RWPE2 (cell line): ENCODE measurements at regions not wholly inside any gene's neighbourhood (a gene's known extent, or its start where the extent isn't known, plus 50 kb on each side); places are given as distances from the start of the nearest gene placed in this dataset.

Source experiments
- ATAC-seq: fragments of 200-7000 bp; cut with Tn5 transposase; 3 replicates; pipeline ENCODE4 v1.9.1; 2021; ENCODE audit warnings: low read depth
- DNase-seq: peaks from one replicate; pipeline ENCODE4 v3.0.0-alpha.2; 2020; ENCODE audit warnings: low spot score
- H3K27ac ChIP-seq: fragments of 450-650 bp; 2 replicates; pipeline ENCODE4 v1.5.1; 2017; ENCODE audit warnings: mild to moderate bottlenecking; ENCODE audit not compliant: poor library complexity, severe bottlenecking
- H3K27me3 ChIP-seq: fragments of 250-450 bp; sonication (Bioruptor Pico); 2 replicates; pipeline ENCODE4 v1.5.1; 2021; ENCODE audit warnings: mild to moderate bottlenecking, moderate library complexity; ENCODE audit not compliant: insufficient read depth, poor library complexity, severe bottlenecking
- H3K36me3 ChIP-seq: fragments of 250-450 bp; sonication (Bioruptor Pico); 2 replicates; pipeline ENCODE4 v1.5.1; 2020; ENCODE audit warnings: low read depth, mild to moderate bottlenecking, moderate library complexity
- H3K4me1 ChIP-seq: fragments of 250-450 bp; sonication (Bioruptor Pico); 2 replicates; pipeline ENCODE4 v1.5.1; 2021; ENCODE audit warnings: mild to moderate bottlenecking, moderate library complexity; ENCODE audit not compliant: insufficient read depth, poor library complexity, severe bottlenecking
- H3K4me3 ChIP-seq: fragments of 250-450 bp; sonication (Bioruptor Pico); 2 replicates; pipeline ENCODE4 v1.5.1; 2021; ENCODE audit warnings: mild to moderate bottlenecking, moderate library complexity; ENCODE audit not compliant: severe bottlenecking
- H3K9me3 ChIP-seq: fragments of 250-450 bp; sonication (Bioruptor Pico); 2 replicates; pipeline ENCODE4 v1.5.1; 2021; ENCODE audit warnings: mild to moderate bottlenecking, moderate library complexity; ENCODE audit not compliant: severe bottlenecking
- CTCF ChIP-seq: fragments of 450-650 bp; IDR thresholded peaks from one replicate; pipeline ENCODE4 v1.5.1; 2017; ENCODE audit warnings: mild to moderate bottlenecking, moderate library complexity; ENCODE audit not compliant: poor library complexity, severe bottlenecking

GRCh38 chr20:55472704-55473103, 532.6 kb downstream of the CBLN4 start:
- DNase-seq: no peak
- no peak overlapping the region for H3K27ac ChIP-seq
- peaks cover 3% of the 10 kb centered on the region for H3K27me3 ChIP-seq
- H3K4me1 ChIP-seq: no peaks in the 10 kb centered on the region
- H3K36me3 ChIP-seq: no peaks in the 10 kb centered on the region
- peak; percentile 50; the same call in 1 of the 3 replicates for ATAC-seq
- no peak for TF ChIP-seq CTCF
- H3K9me3 ChIP-seq: no peaks in the 10 kb centered on the region
- H3K4me3 ChIP-seq: no peak overlapping the region

GRCh38 chr20:55471052-55472006, 534.0 kb downstream of the CBLN4 start:
- no peak overlapping the region for H3K27ac ChIP-seq
- H3K4me1 ChIP-seq: no peaks in the 10 kb centered on the region
- DNase-seq (no peak), ATAC-seq (peak; percentile 44; the same call in 1 of the 3 replicates)
- no peaks in the 10 kb centered on the region for H3K36me3 ChIP-seq
- no peaks in the 10 kb centered on the region for H3K9me3 ChIP-seq
- TF ChIP-seq CTCF: no peak
- no peak overlapping the region for H3K4me3 ChIP-seq
- H3K27me3 ChIP-seq: no peaks in the 10 kb centered on the region

GRCh38 chr20:55469074-55469473, 536.2 kb downstream of the CBLN4 start:
- no peak for TF ChIP-seq CTCF
- H3K4me1 ChIP-seq: no peaks in the 10 kb centered on the region
- DNase-seq (no peak), ATAC-seq (no peak)
- no peak overlapping the region for H3K4me3 ChIP-seq
- H3K9me3 ChIP-seq: no peaks in the 10 kb centered on the region
- H3K27ac ChIP-seq: no peak overlapping the region
- H3K36me3 ChIP-seq: no peaks in the 10 kb centered on the region
- no peaks in the 10 kb centered on the region for H3K27me3 ChIP-seq

- Histone ChIP-seq H3K27ac (no peak overlapping the region), H3K4me1 (peaks cover 7% of the 10 kb centered on the region), H3K4me3 (no peak overlapping the region), H3K36me3 (no peaks in the 10 kb centered on the region), H3K27me3 (no peaks in the 10 kb centered on the region), H3K9me3 (no peaks in the 10 kb centered on the region)
- DNase-seq (no peak), ATAC-seq (no peak)
- TF ChIP-seq CTCF: no peak
Observed at GRCh38 chr20:55461519-55461918, 543.8 kb downstream of the CBLN4 start.
